ENCODE measurements at regions not wholly inside any gene's neighbourhood (a gene's known extent, or its start where the extent isn't known, plus 50 kb on each side); places are given as distances from the start of the nearest gene placed in this dataset.

GRCh38 chr13:106736941-106737340 is 169.0 kb upstream of the ARGLU1 start:
- DNase-seq: no peak

- DNase-seq: no peak
These were observed 166.3 kb upstream of the ARGLU1 start for GRCh38 chr13:106734198-106734597.

- no peak for DNase-seq
These were observed 155.1 kb upstream of the ARGLU1 start for GRCh38 chr13:106723036-106723435.

- no peak for DNase-seq
These were observed 154.7 kb upstream of the ARGLU1 start for GRCh38 chr13:106722620-106723019.

- DNase-seq: no peak
These were observed 153.7 kb upstream of the ARGLU1 start for GRCh38 chr13:106721599-106721998.

GRCh38 chr13:106714271-106714982 is 146.5 kb upstream of the ARGLU1 start:
- no peak for DNase-seq

GRCh38 chr13:106712381-106712780 is 144.4 kb upstream of the ARGLU1 start:
- DNase-seq: no peak

- no peak for DNase-seq
These were observed 142.3 kb upstream of the ARGLU1 start for GRCh38 chr13:106710266-106710665.

- no peak for DNase-seq
These were observed 141.6 kb upstream of the ARGLU1 start for GRCh38 chr13:106709522-106709921.

GRCh38 chr13:106702505-106702904 is 134.6 kb upstream of the ARGLU1 start:
- no peak for DNase-seq

GRCh38 chr13:106701771-106702341 is 133.9 kb upstream of the ARGLU1 start:
- DNase-seq: no peak

- DNase-seq: no peak
These were observed 132.5 kb upstream of the ARGLU1 start for GRCh38 chr13:106700439-106700838.

GRCh38 chr13:106700007-106700406 is 132.1 kb upstream of the ARGLU1 start:
- no peak for DNase-seq

- no peak for DNase-seq
These were observed 131.4 kb upstream of the ARGLU1 start for GRCh38 chr13:106699311-106699710.

- no peak for DNase-seq
These were observed 128.8 kb upstream of the ARGLU1 start for GRCh38 chr13:106696719-106697118.

- DNase-seq: no peak
These were observed 128.2 kb upstream of the ARGLU1 start for GRCh38 chr13:106696140-106696539.

GRCh38 chr13:106695139-106695538 is 127.2 kb upstream of the ARGLU1 start:
- no peak for DNase-seq

GRCh38 chr13:106691861-106692260 is 123.9 kb upstream of the ARGLU1 start:
- no peak for DNase-seq

GRCh38 chr13:106691341-106691740 is 123.4 kb upstream of the ARGLU1 start:
- DNase-seq: no peak

GRCh38 chr13:106690779-106691178 is 122.8 kb upstream of the ARGLU1 start:
- no peak for DNase-seq

GRCh38 chr13:106689906-106690305 is 122.0 kb upstream of the ARGLU1 start:
- DNase-seq: no peak

- DNase-seq: no peak
These were observed 121.0 kb upstream of the ARGLU1 start for GRCh38 chr13:106688940-106689339.

GRCh38 chr13:106686163-106686562 is 118.2 kb upstream of the ARGLU1 start:
- DNase-seq: no peak

GRCh38 chr13:106685143-106685542 is 117.2 kb upstream of the ARGLU1 start:
- no peak for DNase-seq

- DNase-seq: no peak
These were observed 116.0 kb upstream of the ARGLU1 start for GRCh38 chr13:106683918-106684317.

Data from NCI-H2029 treated with DMSO at 0.1 percent for 48 hours (cell line).